T-helper 9 cell (primary cell): ENCODE measurements at regions not wholly inside any gene's neighbourhood (a gene's known extent, or its start where the extent isn't known, plus 50 kb on each side); places are given as distances from the start of the nearest gene placed in this dataset.
"Not testable (repeated sequence)": the region's sequence is repeated elsewhere in the genome, so short reads cannot be mapped to it uniquely, and the experiment has no call there.

Experiments
- DNase-seq: peaks from one replicate; pipeline ENCODE4 v3.0.0-alpha.2; 2020

DNA sequence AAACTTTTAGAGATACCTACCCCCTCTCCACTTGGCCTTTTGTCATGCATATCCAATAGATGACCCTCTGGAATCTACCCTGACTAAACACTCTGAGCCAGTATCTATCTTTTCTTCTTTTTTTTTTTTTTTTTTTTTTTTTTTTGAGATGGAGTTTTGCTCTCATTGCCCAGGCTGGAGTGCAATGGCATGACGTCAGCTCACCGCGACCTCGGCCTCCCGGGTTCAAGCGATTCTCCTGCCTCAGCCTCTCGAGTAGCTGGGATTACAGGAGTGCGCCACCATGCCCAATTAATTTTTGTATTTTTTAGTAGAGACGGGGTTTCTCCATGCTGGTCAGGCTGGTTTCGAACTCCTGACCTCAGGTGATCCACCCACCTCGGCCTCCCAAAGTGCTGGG lies 50.8 kb upstream of the GRIN2B start:
- DNase-seq, result not testable (repeated sequence)

DNA sequence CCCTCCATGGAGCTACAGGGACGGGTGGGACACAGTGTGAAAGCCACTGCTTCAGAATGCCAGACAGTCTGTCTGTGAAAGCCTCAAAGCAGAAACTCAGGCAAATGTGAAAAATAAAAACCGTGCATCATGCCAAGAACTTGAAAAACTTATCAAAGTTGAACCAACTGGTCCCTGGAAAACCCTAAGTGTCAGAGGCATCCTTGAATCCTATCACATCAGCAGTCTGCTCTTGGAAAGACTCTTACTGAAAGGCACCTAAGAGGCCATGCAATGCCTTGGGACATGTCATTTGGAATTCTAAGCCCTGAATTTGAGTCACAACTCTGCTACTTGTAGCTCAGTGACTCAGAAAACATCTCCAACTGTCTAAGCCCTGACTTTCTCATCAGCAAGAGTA lies 62.4 kb upstream of the GRIN2B start:
- no peak for DNase-seq

DNA sequence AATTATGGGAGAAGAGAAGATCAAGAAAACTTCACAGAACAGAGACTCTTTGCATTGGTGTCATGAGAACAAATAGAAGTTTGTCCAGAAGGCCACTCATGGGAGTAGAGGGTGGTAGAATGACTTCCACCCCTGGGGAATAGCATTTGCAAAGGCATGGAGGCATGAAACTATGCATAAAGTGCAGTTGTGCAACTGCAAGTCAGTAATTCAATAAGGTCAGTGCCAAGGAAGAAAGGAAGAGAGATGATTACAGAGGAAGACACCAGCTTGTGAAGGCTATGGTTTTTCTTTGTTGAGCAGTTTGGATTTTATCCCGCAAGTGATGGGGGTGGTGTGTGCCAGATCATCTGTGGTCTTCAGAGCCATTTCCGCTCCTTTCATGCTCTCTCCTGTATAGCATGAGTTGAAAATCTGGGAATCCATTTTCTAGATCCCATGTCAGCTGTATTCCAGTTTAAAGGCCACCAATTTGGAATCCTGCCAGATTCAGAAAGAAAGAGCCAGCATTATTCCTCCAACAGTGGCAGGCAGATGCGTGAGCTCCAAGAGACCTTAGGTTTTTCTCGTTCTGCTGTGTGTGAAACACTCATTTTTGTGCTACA lies 67.6 kb upstream of the GRIN2B start:
- no peak for DNase-seq

DNA sequence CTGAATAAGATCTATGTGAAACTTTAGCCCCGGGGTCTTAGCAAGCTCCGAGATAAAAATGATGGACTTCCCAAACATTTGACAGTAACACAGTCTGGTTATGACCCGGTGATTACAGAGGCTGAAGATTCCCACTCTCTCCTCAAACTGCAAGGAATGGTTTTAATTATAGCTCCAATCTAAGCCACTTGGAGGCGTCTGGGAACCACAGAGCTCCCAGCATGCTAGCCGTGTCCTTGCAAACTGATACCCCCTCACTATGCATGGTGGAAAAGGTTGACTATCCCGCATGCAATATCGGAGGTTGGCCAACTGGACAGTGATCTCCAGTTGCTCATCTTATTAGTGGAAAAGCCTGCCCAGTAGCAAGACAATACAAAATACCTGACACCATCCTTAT lies 76.5 kb upstream of the GRIN2B start:
- DNase-seq, result no peak

DNA sequence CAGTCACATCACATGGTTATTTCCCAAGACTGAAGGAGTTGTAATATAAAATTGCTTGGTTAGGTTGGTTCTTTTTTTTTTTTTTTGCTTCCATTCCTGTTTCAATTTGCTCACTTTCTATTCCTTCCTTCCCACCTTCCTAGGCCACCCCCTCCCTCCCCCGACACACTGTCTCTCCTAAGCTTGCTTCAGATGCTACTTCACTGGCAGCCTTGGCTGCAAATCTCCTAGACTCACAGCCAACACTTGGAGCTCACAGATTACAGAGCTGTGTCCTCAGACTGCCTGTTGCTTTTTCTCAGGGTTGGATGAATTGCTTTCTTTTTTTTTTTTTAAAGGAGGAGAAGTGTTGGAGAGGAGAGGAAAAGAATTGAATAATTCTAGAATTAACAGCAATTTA lies 77.3 kb upstream of the GRIN2B start:
- no peak for DNase-seq

DNA sequence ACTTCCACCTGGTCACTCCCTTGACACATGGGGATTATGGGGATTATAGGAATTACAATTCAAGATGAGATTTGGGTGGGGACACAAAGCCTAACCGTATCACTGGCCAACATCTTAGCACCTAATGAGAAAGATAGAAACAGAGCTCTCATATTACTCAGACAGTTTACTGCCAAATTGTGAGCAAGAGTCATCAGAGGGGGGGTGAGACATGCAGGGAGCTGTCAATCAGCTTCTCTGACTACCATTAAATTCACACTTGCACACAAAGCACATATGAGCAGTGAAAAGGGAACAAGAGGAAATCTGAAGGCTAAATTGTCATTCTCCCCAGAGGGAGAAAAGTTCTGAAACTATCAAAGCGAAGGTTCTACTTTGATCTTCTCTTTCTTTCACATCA lies 78.1 kb upstream of the GRIN2B start:
- DNase-seq, result no peak

DNA sequence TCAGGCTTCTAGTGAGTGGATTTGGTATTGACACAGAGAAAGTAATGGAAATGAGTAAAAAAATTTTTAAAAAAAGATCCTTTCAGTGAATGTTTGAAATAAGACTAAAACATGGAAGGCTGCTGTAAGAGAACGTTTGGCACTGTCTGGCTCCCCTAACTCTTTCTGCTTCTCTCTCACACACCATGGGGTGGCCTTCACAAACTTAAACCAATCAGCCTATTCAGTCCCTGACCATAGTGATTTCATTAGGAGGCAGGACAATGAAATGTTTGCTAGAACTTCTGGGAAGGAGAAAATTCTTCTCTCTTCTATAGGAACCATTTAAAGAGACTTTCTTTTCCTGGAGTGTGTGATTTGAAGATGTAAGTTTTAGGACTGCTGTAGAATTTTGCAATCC lies 84.2 kb upstream of the GRIN2B start:
- DNase-seq, result no peak

DNA sequence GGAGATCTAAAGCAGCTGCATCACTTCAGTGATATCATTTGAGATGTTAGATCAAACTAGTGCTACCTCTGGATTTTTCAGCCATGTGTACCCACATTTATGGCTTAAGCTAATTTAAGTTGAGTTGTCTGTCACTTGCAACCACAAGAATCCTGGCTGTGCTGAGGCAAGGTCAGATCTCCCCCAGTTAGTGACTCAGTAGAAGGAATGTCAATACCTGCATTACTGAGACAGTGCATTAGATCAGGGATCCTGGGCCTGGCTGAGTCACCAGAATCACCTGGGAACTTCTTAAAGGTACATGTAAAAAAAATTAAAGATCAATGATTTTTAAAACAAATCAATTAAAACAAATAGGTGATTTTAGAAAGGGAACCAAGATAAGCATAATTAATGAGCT lies 84.6 kb upstream of the GRIN2B start:
- DNase-seq, result no peak

DNA sequence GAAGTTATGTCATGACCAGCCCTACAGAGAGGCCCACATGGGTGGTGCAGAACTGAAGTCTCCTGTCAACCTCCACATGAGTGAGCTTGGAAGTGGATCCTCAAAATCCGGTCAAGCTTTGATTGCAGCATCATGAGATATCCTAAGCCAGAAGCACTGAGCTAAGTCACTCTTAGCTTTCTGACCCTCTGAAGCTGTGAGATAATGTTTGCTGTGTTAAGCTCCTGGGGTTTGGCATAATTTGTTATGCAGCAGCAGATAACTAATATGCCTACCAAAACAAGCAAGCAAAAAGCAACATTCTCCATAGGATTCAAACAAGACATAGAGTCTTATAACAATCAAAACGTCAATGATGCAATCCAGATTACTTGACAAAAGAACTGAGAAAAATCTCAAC lies 87.6 kb upstream of the GRIN2B start:
- DNase-seq, result no peak

DNA sequence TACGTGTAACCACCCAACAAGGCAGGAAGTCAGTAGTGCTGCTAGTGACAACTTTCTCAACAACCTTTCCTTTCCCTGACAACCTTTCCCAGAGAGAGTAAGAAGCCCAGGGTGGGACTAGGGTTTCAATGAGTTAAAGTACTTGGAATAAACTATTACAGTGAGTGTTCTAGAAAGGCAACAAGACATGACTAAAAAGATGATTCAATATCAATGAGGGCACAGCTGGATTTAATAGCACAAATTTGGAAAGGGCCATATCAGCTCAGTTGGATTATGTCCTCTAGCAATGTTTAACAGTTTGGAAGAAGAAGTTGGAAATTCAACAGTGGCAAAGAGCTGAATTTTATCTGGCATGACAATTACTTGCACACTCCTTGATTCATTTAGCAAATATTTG lies 90.4 kb upstream of the GRIN2B start:
- DNase-seq, result no peak

DNA sequence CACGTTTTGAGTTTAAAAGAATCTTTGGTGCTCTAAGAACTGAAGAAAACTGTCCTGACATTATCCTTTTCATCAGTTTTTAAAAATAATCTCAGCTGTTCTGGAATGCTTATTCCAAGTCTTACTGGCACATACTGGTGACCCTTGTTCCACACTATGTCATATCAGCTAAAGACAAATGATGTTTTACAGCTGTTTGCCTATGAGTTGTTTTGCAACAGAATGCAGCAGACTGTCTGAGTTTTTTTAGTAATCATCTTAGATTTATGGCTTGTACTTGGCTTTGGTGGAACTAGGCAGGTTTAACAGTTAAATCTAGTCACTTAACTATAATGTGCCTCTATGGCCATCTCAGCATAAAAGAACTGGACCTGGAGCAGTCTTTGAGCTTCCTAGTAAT lies 91.6 kb upstream of the GRIN2B start:
- DNase-seq, result no peak

DNA sequence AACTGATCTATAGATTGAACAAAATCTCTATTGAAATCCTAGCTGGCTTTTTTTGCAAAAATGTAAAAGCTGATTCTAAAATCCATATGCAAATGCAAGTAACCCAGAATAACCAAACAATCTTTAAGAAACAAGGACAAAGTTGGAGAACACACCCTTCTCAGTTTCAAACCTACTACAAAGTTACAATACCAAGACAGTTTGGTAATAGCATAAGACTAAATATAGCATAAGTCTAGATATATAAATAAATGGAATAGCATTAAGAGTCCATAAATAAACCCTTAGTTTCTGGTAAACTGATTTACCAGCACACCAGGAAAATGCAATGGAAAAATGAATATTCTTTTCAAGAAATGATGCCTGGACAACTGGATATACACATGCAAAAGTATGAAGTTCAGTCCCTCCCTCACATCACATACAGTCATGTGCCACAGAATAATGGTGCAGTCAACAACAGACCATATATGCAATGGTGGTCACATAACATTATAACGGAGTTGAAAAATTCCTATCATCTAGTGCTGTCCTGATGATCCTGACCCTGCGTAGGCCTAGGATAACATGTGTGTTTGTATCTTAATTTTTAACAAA lies 94.5 kb upstream of the GRIN2B start:
- no peak for DNase-seq

DNA sequence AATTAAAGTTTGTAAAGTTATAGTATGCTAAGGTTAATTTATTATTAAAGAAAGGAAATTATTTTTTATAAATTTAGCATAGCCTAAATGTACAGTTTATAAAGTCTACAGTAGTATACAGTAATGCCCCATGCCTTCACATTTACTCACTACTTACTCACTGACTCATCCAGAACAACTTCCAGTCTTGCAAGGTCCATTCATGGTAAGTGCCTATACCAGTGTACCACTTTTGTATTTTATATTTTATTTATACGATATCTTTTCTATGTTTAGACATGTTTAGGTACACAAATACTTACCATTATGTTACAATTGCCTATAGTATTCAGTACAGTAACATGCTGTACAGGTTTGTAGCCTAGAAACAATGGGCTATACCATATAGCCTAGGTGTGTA lies 95.1 kb upstream of the GRIN2B start:
- DNase-seq, result no peak

DNA sequence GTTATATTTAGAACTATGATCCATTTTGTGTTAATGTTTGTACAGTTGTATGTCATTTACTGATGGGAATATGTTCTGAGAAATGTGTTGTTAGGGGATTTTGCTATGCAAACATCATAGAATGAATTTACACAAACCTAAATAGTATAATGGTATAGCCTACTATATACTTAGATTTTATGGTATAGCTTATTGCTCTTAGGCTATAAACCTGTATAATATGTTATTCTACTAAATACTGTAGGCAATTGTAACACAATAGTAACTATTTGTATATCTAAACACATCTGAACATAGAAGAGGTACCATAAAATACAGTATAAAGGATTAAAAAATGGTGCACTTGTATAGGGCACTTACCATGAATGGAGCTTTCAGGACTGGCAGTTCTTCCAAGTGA lies 105.4 kb upstream of the GRIN2B start:
- no peak for DNase-seq

DNA sequence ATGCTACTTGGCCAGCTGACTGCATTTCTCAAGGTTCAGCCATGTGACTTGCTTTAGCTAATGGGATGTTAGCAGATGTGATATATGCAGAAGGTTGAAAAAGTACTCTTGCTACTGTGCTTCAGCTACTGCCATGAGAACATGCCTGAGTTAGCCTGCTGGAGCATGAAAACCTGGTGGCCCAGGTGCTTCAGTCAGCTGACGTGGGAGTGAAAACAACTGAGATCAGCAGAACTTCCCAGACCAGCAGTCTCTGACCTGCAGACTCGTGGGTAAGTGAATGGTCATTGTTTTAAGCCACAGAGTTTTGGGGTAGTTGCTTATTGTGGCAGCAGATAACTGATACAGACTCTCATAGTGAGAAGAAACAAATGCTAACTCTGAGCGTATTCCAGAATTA lies 118.6 kb upstream of the GRIN2B start:
- no peak for DNase-seq

DNA sequence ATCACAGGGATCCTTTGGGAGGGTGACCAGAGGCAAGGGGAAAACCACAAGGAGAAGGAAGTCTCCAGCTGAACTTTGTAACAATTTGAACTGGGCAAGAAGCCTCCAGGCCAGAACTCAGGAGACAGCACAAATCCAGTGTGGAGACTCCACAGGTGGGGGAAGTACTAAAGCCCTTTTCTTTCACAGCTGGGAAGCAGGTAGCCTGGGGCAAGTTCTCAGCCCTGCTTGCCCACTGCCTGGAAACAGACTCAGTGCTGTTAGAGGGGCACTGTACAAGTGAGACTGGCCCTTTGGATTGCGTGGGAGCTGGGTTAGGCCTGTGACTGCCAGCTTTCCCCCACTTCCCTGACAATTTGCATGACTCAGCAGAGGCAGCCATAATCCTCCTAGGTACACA lies 120.2 kb upstream of the GRIN2B start:
- DNase-seq, result not testable (repeated sequence)

DNA sequence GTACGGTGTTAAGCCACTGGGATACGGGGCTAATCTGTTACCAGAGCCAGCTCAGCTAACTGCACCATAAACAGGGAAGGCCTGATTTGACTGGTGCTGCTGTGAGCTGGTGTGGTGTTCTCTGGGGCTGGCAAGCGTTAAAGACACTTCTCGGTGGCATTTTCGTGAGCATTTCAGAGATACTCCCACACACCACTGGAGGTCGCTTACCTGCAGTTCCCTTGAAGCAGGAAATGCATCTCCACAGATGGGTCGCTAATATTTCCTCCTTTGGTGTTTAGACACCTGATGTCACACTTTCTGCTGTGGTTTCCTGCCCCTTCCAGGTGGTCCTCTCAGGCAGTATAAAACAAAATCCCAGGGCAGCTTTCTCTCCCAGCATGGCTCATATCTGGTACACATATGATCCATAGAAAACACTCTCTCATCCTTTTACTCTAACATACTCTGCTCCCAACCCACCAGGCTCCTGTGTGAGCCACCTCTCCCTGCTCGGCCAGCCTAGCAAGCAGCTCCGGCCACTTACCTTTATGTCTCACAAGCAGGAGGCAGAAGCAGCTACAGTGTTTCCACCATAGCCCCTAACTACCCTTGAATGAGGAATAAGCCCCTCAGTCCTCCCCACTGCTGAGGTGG lies 129.9 kb upstream of the GRIN2B start:
- DNase-seq, result no peak

DNA sequence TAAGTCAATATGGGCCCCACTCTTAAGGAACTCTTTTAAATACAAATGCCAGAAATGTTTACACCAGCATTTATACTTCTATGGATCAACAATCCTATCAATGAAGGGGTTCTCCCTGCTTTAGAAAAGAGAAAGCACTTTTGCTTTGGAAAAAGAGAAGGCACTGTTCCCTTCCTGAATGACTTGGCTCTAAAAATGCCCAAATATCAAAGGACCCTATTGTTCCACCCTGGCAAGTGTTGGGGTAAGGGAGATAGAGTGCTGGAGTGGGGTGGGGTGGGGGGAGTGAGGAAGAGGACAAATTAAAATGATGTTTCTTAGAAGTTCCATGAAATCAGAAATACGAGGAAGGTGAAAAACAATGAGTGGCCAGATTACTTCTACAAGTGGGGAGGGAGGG lies 131.6 kb upstream of the GRIN2B start:
- no peak for DNase-seq

DNA sequence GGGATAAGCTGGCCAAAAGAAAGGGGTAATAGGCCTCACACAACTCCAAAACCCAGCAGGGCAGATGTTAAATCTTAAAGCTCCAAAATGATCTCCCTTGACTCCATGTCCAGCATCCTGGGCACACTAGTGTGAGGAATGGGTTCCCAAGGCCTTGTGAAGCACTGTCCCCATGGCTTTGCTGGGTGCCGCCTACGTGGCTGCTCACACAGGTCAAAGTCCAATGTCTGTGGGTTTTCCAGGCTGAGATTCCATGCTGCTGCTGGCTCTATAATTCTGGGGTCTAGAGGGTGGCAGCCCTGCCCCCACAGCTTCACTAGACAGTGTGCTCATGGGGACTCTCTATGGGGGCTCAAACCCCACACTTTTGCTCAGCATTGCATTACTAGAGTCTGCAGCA lies 145.3 kb upstream of the GRIN2B start:
- DNase-seq, result no peak

DNA sequence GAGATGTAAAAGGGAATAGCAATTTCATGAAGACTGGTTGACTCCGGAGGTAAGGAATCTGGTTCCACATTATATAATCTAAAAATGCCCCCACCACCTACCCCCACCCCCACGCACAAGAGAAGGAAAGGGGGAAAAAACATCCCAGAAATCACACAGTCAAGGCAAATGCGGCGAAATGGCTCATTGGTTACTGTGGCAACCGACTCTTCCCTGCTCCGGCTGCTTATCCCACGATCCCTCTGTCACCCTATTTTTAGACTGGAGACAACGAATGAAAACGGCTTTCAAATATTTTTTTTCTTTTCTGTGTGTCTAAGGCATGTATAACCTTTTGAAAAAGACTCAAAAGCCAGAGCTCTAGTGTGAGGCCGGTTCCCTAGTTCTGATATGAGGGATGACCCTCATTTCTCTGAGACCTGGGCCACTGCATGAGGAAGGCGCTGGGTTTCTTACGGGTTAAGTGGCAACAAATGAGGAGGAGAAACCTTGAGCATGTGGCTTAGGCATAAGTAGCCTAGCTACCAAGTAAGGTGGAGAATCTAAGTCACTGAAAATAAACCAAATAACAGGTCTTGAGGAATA lies 148.3 kb upstream of the GRIN2B start:
- no peak for DNase-seq

DNA sequence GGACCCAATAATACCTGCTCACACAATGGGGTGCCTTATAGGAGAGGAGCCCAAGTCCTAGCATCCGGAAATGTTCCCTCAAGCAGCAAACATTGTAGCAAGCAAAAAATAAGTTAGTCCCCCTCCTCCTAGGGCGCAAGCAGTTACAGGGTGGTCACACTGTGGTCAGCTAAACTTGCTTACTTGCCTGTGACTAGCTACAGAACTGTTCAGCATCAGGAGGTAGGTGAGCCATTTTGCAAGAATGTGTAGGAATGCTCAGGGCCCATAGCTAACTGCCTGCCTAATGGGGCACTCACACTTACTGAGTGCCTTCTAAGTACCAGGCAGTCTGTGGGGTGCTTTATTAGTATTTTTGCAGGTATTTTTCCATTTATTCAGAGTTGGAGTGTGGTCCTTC lies 154.6 kb upstream of the GRIN2B start:
- no peak for DNase-seq

DNA sequence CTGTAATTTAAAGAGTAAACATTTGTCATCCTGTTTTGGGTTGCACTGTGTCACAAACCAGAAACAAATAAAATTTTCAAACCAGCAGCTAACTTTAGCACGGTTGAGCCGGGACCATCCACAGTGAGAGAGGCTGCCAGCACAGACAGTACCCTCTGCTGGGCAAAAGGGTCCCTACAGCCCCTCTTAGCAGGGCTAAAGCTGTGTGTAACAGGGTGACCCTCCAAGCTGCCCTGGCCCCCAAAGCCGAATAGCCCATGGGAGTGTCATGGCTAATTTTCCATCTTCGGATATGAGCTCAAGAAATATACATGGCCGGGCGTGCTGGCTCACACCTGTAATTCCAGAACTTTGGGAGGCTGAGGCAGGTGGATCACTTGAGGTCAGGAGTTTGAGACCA lies 157.1 kb upstream of the GRIN2B start:
- DNase-seq, result no peak

DNA sequence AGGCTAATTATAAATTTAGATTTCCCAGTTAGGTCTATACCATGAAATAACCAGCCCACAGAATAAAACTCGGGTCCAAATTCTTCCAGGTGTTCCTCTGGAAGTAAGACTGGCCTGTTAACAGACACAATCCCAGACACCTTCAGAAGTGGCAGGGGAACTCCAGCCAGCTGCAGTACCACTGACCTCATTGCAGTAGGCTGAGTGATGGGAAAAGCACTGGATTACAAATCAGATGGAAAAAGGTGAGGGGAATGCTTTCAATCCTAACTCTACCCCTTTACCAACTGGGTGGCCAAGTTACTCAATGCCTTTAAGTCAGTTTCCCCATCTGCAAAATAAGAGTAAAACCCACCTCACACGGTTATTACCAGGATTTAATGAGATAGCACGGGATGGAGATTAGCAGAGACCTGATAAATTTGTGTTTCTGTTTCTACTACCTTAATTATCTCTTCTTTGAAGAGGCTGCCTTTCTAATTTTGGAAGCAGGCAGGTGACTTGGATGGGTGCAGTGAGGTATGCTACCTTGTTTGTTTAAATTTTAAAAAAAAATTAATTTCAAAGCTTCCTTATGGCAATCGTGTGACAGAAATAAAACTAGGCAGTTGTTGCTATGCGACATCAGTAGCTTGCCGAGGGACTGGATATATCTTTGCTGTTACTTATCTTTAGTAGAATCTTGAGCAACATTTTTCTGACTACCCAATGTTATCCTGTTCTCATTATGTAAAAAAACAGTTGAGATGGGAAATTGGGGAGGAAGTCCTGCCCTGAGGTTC lies 167.3 kb upstream of the GRIN2B start:
- DNase-seq, result no peak

DNA sequence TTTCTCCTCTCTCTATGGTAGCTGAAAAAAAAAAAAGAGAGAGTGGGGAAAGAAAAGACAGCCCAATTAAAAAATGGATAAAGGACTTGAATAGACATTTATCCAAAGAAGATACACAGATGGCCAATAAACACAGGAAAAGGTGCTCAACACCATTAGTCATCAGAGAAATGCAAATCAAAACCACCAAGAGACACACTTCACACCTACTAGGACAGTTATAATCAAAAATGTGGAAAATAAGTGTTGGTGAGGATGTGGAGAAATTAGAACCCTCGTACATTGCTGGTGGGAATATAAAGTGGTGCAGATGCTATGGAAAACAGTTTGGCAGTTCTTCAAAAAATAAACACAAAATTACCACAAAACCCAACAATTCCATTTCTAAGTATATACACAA lies 172.4 kb upstream of the GRIN2B start:
- DNase-seq, result no peak
